GM12873 (cell line): ENCODE measurements at regions not wholly inside any gene's neighbourhood (a gene's known extent, or its start where the extent isn't known, plus 50 kb on each side); places are given as distances from the start of the nearest gene placed in this dataset.

Experiments used
- CTCF ChIP-seq: IDR thresholded peaks from 2 replicates; pipeline ENCODE4 v1.5.1; 2012; ENCODE audit warnings: low read depth, mild to moderate bottlenecking, moderate library complexity, low read length, control low read depth; ENCODE audit not compliant: insufficient read depth; ENCODE audit errors: missing control alignments

- no peak for TF ChIP-seq CTCF
Measured at GRCh38 chr1:101290922-101291561, 54.2 kb downstream of the S1PR1 start.

- no peak for TF ChIP-seq CTCF
Measured at GRCh38 chr1:101291562-101292380, 55.0 kb downstream of the S1PR1 start.

GRCh38 chr1:101293461-101294051 is 56.7 kb downstream of the S1PR1 start:
- TF ChIP-seq CTCF, result no peak

- TF ChIP-seq CTCF, result no peak
Measured at GRCh38 chr1:101295209-101295608, 58.4 kb downstream of the S1PR1 start.

- TF ChIP-seq CTCF, result no peak
Measured at GRCh38 chr1:101298663-101299062, 61.8 kb downstream of the S1PR1 start.

GRCh38 chr1:101299141-101299540 is 62.3 kb downstream of the S1PR1 start:
- TF ChIP-seq CTCF, result no peak

- TF ChIP-seq CTCF, result no peak
Measured at GRCh38 chr1:101299710-101300109, 62.9 kb downstream of the S1PR1 start.
